Breast epithelium (tissue), 3 donors: ENCODE measurements at regions not wholly inside any gene's neighbourhood (a gene's known extent, or its start where the extent isn't known, plus 50 kb on each side); places are given as distances from the start of the nearest gene placed in this dataset.

Experiments
- CTCF ChIP-seq, 3 donors: fragments of 450-650 bp; IDR thresholded peaks; one replicate each; pipeline ENCODE4 v1.5.1; 2016 to 2017; ENCODE audit warnings: antibody characterized with exemption in 3 of 3, mild to moderate bottlenecking in 3 of 3, moderate library complexity in 3 of 3
- POLR2A ChIP-seq: fragments of 450-650 bp; IDR thresholded peaks from one replicate; pipeline ENCODE4 v1.6.1; 2016; ENCODE audit warnings: antibody characterized with exemption, mild to moderate bottlenecking, moderate library complexity

- no peak for TF ChIP-seq CTCF (IDR thresholded peaks at IDR 0.05)
- no peak for TF ChIP-seq POLR2A
These were observed 167.9 kb upstream of the MAN1A1 start for GRCh38 chr6:119517428-119517827.
